ENCODE measurements at regions not wholly inside any gene's neighbourhood (a gene's known extent, or its start where the extent isn't known, plus 50 kb on each side); places are given as distances from the start of the nearest gene placed in this dataset.

DNA sequence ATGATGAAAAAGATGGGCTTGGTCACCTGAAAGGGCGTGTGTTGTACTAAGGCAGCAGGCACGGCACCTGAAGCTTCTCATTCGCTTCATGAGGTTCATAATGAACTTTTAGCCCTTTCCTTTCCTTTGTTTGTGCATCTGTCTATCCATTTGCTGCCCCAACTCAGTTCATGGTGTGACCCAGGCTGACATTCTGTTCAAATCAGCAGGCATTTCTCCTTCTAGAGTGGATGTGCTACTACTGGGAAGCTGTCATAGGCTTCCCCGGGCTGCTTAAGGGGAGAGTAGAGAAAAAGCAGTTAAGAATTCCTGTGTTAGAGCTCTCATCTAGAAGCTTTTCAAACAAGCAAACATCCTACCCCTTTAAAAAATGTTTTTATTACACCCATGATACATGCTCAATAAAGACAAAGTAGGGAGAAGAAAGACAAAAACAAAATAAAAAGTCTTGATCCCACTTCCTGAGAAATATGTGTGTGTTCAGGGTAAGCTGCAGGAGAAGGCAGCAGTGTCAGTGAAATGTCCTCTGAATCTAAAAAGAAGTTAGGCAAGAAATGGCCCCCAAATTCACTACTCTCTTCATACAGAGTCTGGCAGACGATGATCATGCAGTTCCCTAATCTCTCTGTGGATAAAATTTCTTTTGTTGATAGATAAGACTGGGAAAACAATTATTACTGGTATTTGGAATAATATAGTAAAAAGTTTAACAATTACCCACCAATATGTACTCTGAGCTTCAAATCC lies 136.9 kb upstream of the PFN2 start:
- no peak for TF ChIP-seq CTCF (IDR thresholded peaks at IDR 0.05; ENCODE audit: insufficient read depth, missing control alignments)
- FAIRE-seq (no peak), DNase-seq (ENCODE audit: insufficient read length, low spot score) (no peak)

GRCh38 chr3:150106740-150107428 lies 136.2 kb upstream of the PFN2 start:
- DNase-seq (ENCODE audit: insufficient read length, low spot score) (no peak), FAIRE-seq (no peak)
- TF ChIP-seq CTCF (IDR thresholded peaks at IDR 0.05; ENCODE audit: insufficient read depth, missing control alignments): no peak

DNA sequence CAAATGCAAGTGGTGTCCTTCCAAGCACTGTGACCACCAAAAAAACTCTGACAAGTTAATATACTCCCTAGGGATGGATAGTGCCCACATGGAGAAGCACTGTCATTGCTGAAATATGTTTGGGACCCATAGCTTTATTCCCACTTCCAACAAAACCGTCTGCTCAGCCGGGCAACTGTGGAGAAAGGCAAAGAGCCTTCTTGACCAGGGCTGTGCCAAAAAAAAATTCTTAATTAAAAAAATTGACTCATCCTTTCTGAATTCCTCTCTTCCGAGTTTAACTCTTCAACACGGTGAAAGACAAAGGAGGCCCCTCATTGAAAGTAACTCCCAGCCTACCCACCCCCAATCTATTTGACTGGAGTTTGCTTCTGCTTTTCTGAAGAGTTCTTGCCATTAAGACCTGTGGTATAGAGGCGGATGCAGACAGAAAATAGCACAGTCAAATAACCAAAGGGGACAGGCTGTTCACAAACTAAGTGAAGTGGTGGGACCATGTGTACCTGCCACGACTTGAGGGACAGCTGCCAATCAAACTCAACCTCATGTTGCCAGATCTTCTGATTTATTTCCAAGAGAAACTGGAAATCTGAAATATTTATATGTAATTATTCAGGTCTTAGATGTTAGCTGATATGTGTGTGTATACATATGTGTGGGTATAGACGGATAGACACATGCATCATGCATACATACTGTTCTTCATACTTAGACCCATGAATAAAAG lies 135.4 kb upstream of the PFN2 start:
- FAIRE-seq: no peak
- TF ChIP-seq CTCF (IDR thresholded peaks at IDR 0.05; ENCODE audit: insufficient read depth, missing control alignments): no peak
- DNase-seq (ENCODE audit: insufficient read length, low spot score): no peak

GRCh38 chr3:150105025-150105424 lies 134.3 kb upstream of the PFN2 start:
- TF ChIP-seq CTCF (IDR thresholded peaks at IDR 0.05; ENCODE audit: insufficient read depth, missing control alignments): no peak
- DNase-seq (ENCODE audit: insufficient read length, low spot score): no peak
- no peak for FAIRE-seq

GRCh38 chr3:150104564-150104963 lies 133.9 kb upstream of the PFN2 start:
- no peak for FAIRE-seq
- DNase-seq (ENCODE audit: insufficient read length, low spot score): no peak
- no peak for TF ChIP-seq CTCF (IDR thresholded peaks at IDR 0.05; ENCODE audit: insufficient read depth, missing control alignments)

DNA sequence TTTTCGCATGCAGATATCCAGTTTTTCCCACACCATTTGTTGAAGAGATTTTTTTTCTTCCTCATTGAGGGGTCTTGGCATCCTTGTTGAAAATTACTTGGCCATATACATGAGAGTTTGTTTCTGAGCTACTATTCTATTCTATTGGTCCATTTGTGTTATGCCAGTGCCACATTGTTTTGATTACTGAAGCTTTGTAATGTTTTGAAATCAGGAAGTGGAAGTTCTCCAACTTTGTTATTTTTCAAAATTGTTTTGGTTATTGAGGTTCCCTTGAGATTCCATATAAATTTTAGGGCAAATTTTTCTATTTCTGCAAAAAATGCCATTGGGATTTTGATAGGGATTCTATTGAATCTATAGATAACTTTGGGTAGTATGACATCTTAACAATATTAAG lies 130.3 kb upstream of the PFN2 start:
- DNase-seq (ENCODE audit: insufficient read length, low spot score) (no peak), FAIRE-seq (no peak)
- TF ChIP-seq CTCF (IDR thresholded peaks at IDR 0.05; ENCODE audit: insufficient read depth, missing control alignments): no peak

Data from D721Med (cell line).